Activated CD8-positive, alpha-beta memory T cell treated with anti-CD3 and anti-CD28 coated beads for 4 hours (primary cell): ENCODE measurements at regions not wholly inside any gene's neighbourhood (a gene's known extent, or its start where the extent isn't known, plus 50 kb on each side); places are given as distances from the start of the nearest gene placed in this dataset.
"Not testable (repeated sequence)": the region's sequence is repeated elsewhere in the genome, so short reads cannot be mapped to it uniquely, and the experiment has no call there.

Experiments used
- DNase-seq, 2 donors: peaks; one replicate each; pipeline ENCODE4 v3.0.0-alpha.2; 2020; ENCODE audit warnings: low read depth in 2 of 2

DNA sequence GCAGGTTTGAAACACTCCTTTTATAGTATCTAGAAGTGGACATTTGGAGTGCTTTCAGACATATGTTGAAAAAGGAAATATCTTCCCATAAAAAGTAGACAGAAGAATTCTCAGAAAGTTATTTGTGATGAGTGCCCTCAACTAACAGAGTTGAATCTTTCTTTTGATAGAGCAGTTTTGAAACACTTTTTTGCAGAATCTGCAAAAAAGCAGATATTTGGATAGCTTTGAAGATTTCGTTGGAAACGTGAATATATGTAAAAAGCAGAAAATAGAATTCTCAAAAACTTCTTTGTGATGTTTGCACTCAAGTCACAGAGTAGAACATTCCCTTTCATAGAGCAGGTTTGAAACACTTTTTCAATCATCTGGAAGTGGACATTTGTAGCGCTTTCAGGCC is 676.4 kb upstream of the ZNF337 start:
- not testable (repeated sequence) for DNase-seq

DNA sequence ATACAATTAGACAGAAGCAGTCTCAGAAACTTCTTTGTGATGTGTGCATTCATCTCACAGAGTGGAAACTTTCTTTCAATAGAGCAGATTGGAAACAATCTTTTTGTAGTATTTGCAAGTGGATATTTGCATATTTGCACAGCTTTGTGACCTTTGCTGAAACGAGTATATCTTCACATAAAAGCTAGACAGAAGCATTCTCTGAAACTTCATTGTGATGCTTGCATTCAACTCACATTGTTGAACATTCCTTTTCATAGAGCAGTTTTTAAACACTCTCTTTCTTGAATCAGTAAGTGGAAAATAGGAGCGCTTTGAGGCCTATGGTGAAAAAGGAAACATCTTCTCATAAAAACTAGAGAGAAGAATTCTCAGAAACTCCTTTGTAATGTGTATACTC is 657.9 kb upstream of the ZNF337 start:
- DNase-seq: no peak

DNA sequence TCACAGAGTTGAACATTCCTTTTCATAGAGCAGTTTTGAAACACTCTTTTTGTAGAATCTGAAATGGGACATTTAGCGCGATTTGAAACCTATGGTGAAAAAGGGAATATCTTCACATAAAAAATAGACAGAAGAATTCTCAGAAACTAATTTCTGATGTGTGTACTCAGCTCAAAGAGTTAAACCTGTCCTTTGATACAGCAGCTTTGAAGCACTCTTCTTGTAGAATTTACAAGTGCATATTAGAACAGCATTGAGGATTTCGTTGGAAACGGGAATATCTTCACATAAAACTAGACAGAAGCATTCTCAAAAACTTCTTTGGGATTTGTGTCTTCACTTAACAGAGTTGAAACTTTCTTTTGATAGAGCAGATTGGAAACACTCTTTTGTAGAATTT is 650.7 kb upstream of the ZNF337 start:
- DNase-seq: no peak

DNA sequence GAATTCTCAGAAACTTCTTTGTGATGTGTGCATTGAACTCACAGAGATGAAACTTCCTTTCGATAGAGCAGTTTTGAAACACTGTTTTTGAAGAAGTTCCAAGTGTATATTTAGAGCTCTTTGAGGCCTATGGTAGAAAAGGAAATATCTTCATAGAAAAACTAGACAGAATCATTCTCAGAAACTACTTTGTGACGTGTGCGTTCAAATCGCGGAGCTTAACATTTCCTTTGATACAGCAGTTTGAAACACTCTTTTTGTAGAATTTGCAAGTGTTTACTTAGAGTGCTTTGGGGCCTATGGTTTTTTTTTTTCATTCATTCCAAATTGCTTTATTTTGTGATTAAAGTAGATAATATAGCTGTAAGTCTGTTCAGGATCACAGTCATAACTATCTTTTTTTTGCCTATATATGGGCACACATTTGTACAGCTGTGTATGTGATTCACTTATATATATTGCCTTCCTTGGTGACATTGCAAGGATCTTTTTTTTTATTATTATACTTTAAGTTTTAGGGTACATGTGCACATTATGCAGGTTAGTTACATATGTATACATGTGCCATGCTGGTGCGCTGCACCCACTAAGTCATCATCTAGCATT is 643.9 kb upstream of the ZNF337 start:
- DNase-seq: not testable (repeated sequence)

DNA sequence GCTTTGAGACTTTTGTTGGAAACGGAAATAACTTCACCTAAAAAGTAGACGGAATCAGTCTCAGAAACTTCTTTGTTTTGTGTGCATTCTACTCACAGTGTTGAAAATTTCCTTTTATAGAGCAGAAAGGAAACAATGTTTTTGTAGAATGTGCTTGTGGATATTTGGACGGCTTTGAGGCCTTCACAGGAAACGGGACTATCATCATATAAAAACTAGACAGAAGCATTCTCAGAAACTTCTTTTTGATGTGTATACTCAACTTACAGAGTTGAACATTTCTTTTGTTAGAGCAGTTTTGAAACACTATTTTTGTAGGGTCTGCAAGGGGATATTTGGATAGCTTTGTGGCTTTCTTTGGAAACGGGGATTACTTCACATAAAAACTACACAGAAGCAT is 627.5 kb upstream of the ZNF337 start:
- DNase-seq: no peak

- DNase-seq: no peak
Observed at GRCh38 chr20:26315054-26315453, 618.4 kb upstream of the ZNF337 start.

DNA sequence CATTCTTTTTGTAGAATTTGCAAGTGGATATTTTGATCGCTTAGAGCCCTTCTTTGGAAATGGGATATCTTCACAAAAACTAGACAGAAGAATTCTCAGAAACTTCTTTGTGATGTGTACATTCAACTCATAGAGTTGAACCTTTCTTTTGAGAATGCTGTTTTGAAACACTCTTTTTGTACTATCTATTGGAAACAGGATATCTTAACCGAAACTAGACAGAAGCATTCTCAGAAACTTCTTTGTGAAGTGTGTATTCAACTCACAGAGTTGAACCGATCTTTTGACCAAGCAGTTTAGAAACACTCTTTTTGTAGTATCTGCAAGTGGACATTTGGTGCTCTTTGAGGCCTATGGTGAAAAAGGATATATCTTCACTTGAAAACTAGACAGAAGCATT is 613.1 kb upstream of the ZNF337 start:
- DNase-seq: not testable (repeated sequence)

- no peak for DNase-seq
Observed at GRCh38 chr20:26308961-26309360, 612.3 kb upstream of the ZNF337 start.

DNA sequence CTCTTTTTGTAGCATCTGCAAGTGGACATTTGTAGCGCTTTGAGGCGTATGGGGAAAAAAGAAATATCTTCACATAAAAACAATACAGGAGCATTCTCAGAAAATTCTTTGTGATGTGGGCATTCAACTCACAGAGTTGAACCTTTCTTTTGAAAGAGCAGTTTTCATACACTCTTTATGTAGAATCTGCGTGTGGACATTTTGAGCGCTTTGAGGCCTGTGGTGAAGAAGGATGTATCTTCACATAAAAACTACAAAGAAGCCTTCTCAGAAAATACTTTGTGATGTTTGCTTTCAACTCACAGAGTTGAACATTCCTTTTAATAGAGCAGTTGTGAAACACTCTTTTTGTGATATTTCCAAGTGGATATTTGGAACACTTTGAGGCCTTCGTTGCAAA is 598.4 kb upstream of the ZNF337 start:
- DNase-seq: no peak

DNA sequence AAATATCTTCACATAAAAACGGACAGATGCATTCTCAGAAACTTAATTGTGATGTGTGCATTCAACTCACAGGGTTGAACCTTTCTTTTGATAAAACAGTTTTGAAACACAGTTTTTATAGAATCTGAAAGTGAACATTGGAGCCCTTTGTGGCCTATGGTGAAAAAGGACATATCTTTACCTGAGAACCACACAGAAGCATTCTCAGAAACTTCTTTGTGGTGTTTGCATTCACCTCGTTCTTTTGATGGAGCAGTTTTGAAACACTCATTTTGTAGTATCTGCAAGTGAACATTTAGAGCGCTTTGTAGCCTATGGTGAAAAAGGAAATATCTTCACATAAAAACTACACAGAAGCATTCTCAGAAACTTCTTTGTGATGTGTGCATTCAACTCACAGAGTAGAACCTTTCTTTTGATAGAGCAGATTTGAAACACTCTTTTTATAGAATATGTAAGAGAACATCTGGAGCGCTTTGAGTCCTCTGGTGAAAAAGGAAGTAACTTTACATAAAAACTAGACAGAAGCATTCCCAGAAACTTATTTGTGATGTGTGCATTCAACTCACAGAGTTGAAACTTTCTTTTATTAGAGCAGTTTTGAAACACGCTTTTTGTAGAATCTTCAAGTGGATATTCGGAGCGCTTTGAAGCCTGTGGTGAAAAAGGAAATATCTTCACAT is 591.9 kb upstream of the ZNF337 start:
- not testable (repeated sequence) for DNase-seq

GRCh38 chr20:26279238-26279637 is 582.6 kb upstream of the ZNF337 start:
- no peak for DNase-seq

GRCh38 chr20:26277339-26277738 is 580.7 kb upstream of the ZNF337 start:
- no peak for DNase-seq

DNA sequence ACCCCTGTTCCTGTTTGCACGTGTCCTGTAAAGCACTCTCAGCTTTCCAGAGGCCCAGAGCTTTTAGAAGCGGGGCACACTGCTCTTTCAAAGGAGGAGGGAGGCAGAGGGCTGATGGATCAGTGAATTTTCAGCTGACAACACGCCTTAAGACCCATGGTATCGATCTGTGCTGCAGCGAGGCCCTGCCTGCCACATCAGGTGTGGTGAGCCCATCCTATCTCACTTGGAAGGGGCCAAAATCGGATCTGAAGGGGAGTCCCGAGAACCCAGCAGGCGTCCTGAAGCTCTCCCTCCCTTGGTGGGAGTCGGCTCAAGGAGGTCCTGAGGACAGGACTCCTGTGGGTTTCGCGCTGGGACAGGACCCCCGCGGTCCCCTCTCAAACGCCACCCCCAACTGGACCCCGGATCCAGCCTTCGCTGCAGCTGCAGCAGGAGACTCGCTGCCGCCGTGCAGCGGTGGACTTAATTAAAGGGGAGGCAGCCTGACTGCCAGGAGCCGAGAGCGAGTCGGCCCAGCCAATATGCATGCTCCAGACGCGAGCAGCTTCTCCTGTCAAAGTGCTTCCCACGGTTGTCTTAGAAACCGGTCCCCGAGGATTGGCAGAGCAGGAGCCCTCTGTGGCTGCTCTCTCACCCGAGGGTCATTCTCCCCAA is 580.0 kb upstream of the ZNF337 start:
- DNase-seq: no peak

GRCh38 chr20:26268762-26269161 is 572.1 kb upstream of the ZNF337 start:
- DNase-seq: not testable (repeated sequence)

GRCh38 chr20:26260925-26261324 is 564.3 kb upstream of the ZNF337 start:
- DNase-seq: not testable (repeated sequence)

- DNase-seq: not testable (repeated sequence)
Observed at GRCh38 chr20:26252311-26252975, 555.8 kb upstream of the ZNF337 start.

GRCh38 chr20:26251376-26251775 is 554.7 kb upstream of the ZNF337 start:
- DNase-seq: not testable (repeated sequence)

- DNase-seq: not testable (repeated sequence)
Observed at GRCh38 chr20:26250249-26251114, 553.8 kb upstream of the ZNF337 start.

DNA sequence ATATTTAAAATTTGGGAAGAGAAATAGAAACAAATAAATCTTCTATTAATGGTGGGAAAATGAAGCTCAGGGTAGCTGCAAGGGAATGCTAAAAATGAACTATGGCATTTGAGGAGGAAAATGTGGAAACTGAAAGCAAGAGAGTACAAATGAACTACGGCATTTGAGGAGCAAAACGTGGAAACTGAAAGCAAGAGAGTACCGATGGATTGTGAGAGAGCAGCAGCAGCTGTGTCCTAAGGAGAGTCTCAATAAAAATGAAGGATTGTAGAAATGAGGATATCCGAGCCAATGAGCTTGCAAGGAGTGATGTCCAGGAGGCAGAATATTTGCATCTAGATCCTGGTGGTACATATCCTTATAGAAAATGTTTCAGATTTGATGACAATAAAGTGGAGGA is 547.1 kb upstream of the ZNF337 start:
- DNase-seq: no peak

- not testable (repeated sequence) for DNase-seq
Observed at GRCh38 chr20:26220609-26221008, 524.0 kb upstream of the ZNF337 start.

DNA sequence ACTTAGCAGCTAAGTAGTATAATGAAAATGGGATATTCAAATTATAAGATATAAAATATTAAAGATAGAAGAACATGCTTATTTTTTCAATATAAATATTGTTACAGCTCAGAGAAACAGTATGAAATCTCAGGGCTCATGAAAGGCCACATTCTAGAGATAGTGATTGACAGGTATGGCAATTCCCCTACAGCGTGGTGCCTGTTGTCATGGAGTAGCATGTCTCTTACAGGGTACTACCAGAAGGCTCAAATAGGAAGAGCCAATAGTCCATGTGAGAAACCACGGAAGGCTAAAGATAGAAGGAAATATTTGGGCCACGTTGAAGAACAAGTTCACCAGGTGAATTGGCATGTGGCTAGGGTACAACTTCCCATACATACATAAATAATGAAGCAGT is 522.9 kb upstream of the ZNF337 start:
- DNase-seq: not testable (repeated sequence)

GRCh38 chr20:26218301-26218700 is 521.6 kb upstream of the ZNF337 start:
- DNase-seq: no peak
